KMS-11 (cell line): ENCODE measurements at regions not wholly inside any gene's neighbourhood (a gene's known extent, or its start where the extent isn't known, plus 50 kb on each side); places are given as distances from the start of the nearest gene placed in this dataset.

ENCODE experiments used
- H2AFZ ChIP-seq: fragments of 200-600 bp; sonication (generic); 2 replicates; pipeline ENCODE4 v1.6.1; 2016; ENCODE audit warnings: antibody characterized with exemption, mixed run types, low read depth
- H3K27ac ChIP-seq: fragments of 200-600 bp; sonication (generic); 2 replicates; pipeline ENCODE4 v1.6.1; 2016; ENCODE audit warnings: mild to moderate bottlenecking, mixed run types
- H3K27me3 ChIP-seq: fragments of 200-600 bp; sonication (generic); 2 replicates; pipeline ENCODE4 v1.6.1; 2017; ENCODE audit warnings: mild to moderate bottlenecking, low read depth, mixed run types, moderate library complexity; ENCODE audit not compliant: insufficient read depth
- H3K36me3 ChIP-seq: fragments of 200-600 bp; sonication (generic); 2 replicates; pipeline ENCODE4 v1.6.1; 2017; ENCODE audit warnings: mild to moderate bottlenecking, mixed run types; ENCODE audit not compliant: insufficient read depth
- H3K4me1 ChIP-seq: fragments of 200-600 bp; sonication (generic); 2 replicates; pipeline ENCODE4 v1.6.1; 2016; ENCODE audit warnings: mild to moderate bottlenecking, low read depth, mixed run types; ENCODE audit not compliant: poor library complexity, severe bottlenecking
- H3K4me2 ChIP-seq: fragments of 200-600 bp; sonication (generic); 2 replicates; pipeline ENCODE4 v1.7.0; 2016; ENCODE audit warnings: mild to moderate bottlenecking, mixed run types
- H3K4me3 ChIP-seq: fragments of 200-600 bp; sonication (generic); IDR thresholded peaks from 2 replicates; pipeline ENCODE4 v1.6.1; 2017; ENCODE audit warnings: low read depth, low read length, mixed read lengths; ENCODE audit not compliant: insufficient read depth
- H3K79me2 ChIP-seq: fragments of 200-600 bp; sonication (generic); 2 replicates; pipeline ENCODE4 v1.6.1; 2016; ENCODE audit warnings: low read depth, mixed run types; ENCODE audit not compliant: insufficient read depth
- H3K9ac ChIP-seq: fragments of 200-600 bp; sonication (generic); 2 replicates; pipeline ENCODE4 v1.6.1; 2016; ENCODE audit warnings: mild to moderate bottlenecking, mixed run types
- H4K20me1 ChIP-seq: fragments of 200-600 bp; sonication (generic); 2 replicates; pipeline ENCODE4 v1.6.1; 2016; ENCODE audit warnings: mild to moderate bottlenecking, mixed run types; ENCODE audit not compliant: insufficient read depth
- TF ChIP-seq, protein P1 (sequence below): fragments of 200-600 bp; sonication (generic); conservative IDR thresholded peaks from 2 replicates; pipeline ENCODE4 v1.6.1; 2017; ENCODE audit warnings: low read depth, mild to moderate bottlenecking, antibody characterized with exemption, low read length, moderate library complexity, mixed read lengths

- no peak overlapping the region for H3K9ac ChIP-seq
- H3K27me3 ChIP-seq: no peaks in the 10 kb centered on the region
- H3K4me3 ChIP-seq: no peak overlapping the region
- no peaks in the 10 kb centered on the region for H3K4me1 ChIP-seq
- no peak overlapping the region for H3K4me2 ChIP-seq
- no peaks in the 10 kb centered on the region for H4K20me1 ChIP-seq
- no peaks in the 10 kb centered on the region for H3K36me3 ChIP-seq
- no peak overlapping the region for H2AFZ ChIP-seq
- H3K27ac ChIP-seq: no peak overlapping the region
- no peaks in the 10 kb centered on the region for H3K79me2 ChIP-seq
- TF ChIP-seq, protein P1, sequence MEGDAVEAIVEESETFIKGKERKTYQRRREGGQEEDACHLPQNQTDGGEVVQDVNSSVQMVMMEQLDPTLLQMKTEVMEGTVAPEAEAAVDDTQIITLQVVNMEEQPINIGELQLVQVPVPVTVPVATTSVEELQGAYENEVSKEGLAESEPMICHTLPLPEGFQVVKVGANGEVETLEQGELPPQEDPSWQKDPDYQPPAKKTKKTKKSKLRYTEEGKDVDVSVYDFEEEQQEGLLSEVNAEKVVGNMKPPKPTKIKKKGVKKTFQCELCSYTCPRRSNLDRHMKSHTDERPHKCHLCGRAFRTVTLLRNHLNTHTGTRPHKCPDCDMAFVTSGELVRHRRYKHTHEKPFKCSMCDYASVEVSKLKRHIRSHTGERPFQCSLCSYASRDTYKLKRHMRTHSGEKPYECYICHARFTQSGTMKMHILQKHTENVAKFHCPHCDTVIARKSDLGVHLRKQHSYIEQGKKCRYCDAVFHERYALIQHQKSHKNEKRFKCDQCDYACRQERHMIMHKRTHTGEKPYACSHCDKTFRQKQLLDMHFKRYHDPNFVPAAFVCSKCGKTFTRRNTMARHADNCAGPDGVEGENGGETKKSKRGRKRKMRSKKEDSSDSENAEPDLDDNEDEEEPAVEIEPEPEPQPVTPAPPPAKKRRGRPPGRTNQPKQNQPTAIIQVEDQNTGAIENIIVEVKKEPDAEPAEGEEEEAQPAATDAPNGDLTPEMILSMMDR: no peak
Observed at GRCh38 chr2:136168720-136169119, 50.8 kb upstream of the CXCR4 start.

DNA sequence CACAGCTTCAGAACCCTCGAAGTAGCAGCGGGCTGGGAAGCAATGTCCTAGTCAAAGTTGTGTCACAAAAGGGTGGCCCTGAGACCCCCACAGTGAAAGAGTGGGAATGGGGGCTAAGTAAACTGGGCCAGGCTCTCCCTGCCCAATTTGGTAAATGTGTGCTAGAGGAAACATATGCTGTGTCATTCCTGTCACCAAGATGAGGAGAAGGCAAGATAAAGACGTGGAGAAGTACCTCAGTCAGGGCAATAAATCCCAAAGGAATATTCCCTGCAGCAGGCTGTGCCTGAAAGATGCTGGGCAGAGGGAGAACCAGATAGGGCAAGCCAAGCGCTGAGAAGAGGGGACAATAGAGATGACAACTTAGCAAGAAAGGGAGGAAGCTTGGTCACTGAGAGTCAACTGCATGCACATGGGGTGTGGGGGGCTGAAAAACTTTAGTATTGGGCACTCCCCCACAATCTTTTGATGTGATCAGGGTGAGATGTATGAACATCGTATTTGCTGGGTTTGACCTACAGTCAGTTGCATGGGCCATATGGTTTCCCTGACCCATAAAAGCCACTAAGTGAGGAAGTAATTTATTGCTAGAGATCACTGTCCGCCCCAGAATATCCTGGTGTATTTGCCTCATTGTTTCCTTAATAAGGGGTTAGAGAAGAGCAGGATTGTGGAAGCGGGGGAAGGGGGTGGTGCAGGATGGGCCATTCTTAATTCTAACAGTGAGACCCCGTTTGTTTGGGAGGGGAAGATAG lies 49.9 kb upstream of the CXCR4 start:
- H2AFZ ChIP-seq: no peak overlapping the region
- H3K27ac ChIP-seq: no peak overlapping the region
- H3K4me3 ChIP-seq: no peak overlapping the region
- H3K27me3 ChIP-seq: no peaks in the 10 kb centered on the region
- no peaks in the 10 kb centered on the region for H3K36me3 ChIP-seq
- no peaks in the 10 kb centered on the region for H3K4me1 ChIP-seq
- H3K79me2 ChIP-seq: no peaks in the 10 kb centered on the region
- no peaks in the 10 kb centered on the region for H4K20me1 ChIP-seq
- TF ChIP-seq, protein P1: no peak
- H3K4me2 ChIP-seq: no peak overlapping the region
- no peak overlapping the region for H3K9ac ChIP-seq
